OCI-LY7 (cell line): ENCODE measurements at regions not wholly inside any gene's neighbourhood (a gene's known extent, or its start where the extent isn't known, plus 50 kb on each side); places are given as distances from the start of the nearest gene placed in this dataset.

Source experiments
- BruUV-seq: library from RNA; stranded (reverse); fragments of 400-500 nt; replicated peaks from 2 replicates; lab custom pipeline; 2021; lab: Mats Ljungman, UMichigan
- CTCF ChIA-PET: fragments of 300-600 bp; sonication (Branson Sonifier 250); formaldehyde crosslinking; loops from one replicate; lab custom pipeline; 2022; ENCODE audit warnings: antibody characterized with exemption; ENCODE audit not compliant: unreplicated experiment; lab: Charles Lee
- POLR2A ChIA-PET: fragments of 300-600 bp; sonication (Branson Sonifier 250); formaldehyde crosslinking; loops from one replicate; lab custom pipeline; 2022; ENCODE audit warnings: antibody characterized with exemption; lab: Charles Lee
- DNase-seq: peaks from one replicate; pipeline ENCODE4 v3.0.0-alpha.2; 2015; ENCODE audit warnings: low spot score
- H2AFZ ChIP-seq: fragments of 200-600 bp; sonication (generic), shearing (Covaris generic); 2 replicates; pipeline ENCODE4 v1.6.1; 2014; ENCODE audit warnings: mild to moderate bottlenecking, antibody characterized with exemption, low read length, moderate library complexity
- H3K27ac ChIP-seq: fragments of 200-600 bp; sonication (generic); 2 replicates; pipeline ENCODE4 v1.5.1; 2014; ENCODE audit warnings: mixed run types, low read depth, mild to moderate bottlenecking, moderate library complexity, low read length, inconsistent platforms; ENCODE audit not compliant: poor library complexity, severe bottlenecking
- H3K36me3 ChIP-seq: fragments of 200-600 bp; sonication (generic); 2 replicates; pipeline ENCODE4 v1.6.1; 2014; ENCODE audit warnings: mild to moderate bottlenecking, antibody characterized with exemption, low read length, moderate library complexity, mixed read lengths; ENCODE audit not compliant: insufficient read depth
- H3K4me1 ChIP-seq: fragments of 200-600 bp; sonication (generic); 2 replicates; pipeline ENCODE4 v1.5.1; 2014; ENCODE audit warnings: mild to moderate bottlenecking, low read length; ENCODE audit not compliant: insufficient read depth, poor library complexity, severe bottlenecking
- H3K4me2 ChIP-seq: fragments of 200-600 bp; sonication (generic); 2 replicates; pipeline ENCODE4 v1.6.1; 2014; ENCODE audit warnings: mild to moderate bottlenecking, low read length
- H3K4me3 ChIP-seq: fragments of 200-600 bp; sonication (generic); 2 replicates; pipeline ENCODE4 v1.5.1; 2014; ENCODE audit warnings: mild to moderate bottlenecking, low read depth, low read length; ENCODE audit not compliant: poor library complexity, severe bottlenecking
- H3K79me2 ChIP-seq: fragments of 200-600 bp; sonication (generic); 2 replicates; pipeline ENCODE4 v1.6.1; 2016; ENCODE audit warnings: low read depth, mild to moderate bottlenecking, low read length, moderate library complexity, mixed read lengths; ENCODE audit not compliant: insufficient read depth
- H3K9me2 ChIP-seq: fragments of 200-600 bp; sonication (generic); 2 replicates; pipeline ENCODE4 v1.6.1; 2016; ENCODE audit warnings: mild to moderate bottlenecking, low read length, mixed read lengths; ENCODE audit not compliant: insufficient read depth
- H3K9me3 ChIP-seq: fragments of 200-600 bp; sonication (generic); 2 replicates; pipeline ENCODE4 v1.6.1; 2014; ENCODE audit warnings: mild to moderate bottlenecking, mixed run types, low read length, mixed read lengths
- H4K20me1 ChIP-seq: fragments of 200-600 bp; sonication (generic); 2 replicates; pipeline ENCODE4 v1.6.1; 2014; ENCODE audit warnings: mild to moderate bottlenecking, antibody characterized with exemption, low read length, moderate library complexity, mixed read lengths; ENCODE audit not compliant: insufficient read depth
- EZH2phosphoT487 ChIP-seq: fragments of 200-600 bp; sonication (generic); IDR thresholded peaks from 2 replicates; pipeline ENCODE4 v1.6.1; 2018; ENCODE audit warnings: low read depth, borderline replicate concordance, mild to moderate bottlenecking, mixed run types, antibody characterized with exemption, low read length, moderate library complexity, mixed read lengths
- intact Hi-C: fragments of 100-400 bp; cut with micrococcal nuclease; formaldehyde crosslinking; loops from one replicate; pipeline ENCODE4 v1.10.0; 2022; ENCODE audit not compliant: unreplicated experiment
- TF ChIP-seq, protein P1 (sequence below): fragments of 200-600 bp; sonication (generic); conservative IDR thresholded peaks from 2 replicates; pipeline ENCODE4 v1.5.1; 2014; ENCODE audit warnings: mild to moderate bottlenecking, antibody characterized with exemption, low read length, moderate library complexity, mixed read lengths

DNA sequence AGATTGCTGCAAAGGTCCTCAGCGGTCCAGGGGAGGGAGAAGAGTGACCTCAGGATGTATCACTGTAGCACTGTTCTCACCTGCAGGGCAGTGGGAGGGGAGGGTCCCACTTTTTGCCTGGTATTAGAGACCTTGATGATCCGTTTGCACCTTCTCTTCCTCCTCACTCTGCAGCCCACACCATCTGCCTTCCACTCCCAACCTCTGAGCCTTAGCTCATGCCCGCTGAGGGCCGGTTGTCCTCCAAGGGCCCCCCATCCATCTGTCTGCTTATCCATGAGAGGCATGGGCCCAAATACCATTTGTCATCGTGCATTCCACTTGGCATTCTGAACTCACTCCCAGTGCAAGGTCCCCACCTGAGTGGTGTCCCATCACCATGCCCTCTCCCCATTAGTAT lies 64.6 kb upstream of the PCBD1 start:
- ChIA-PET POLR2A (no interaction called here), CTCF (no interaction called here)
- Histone ChIP-seq H3K27ac (no peak overlapping the region), H2AFZ (no peak overlapping the region), H3K4me1 (no peaks in the 10 kb centered on the region), H3K4me2 (no peak overlapping the region), H3K79me2 (no peaks in the 10 kb centered on the region), H3K9me2 (no peaks in the 10 kb centered on the region), H3K9me3 (no peaks in the 10 kb centered on the region), H3K36me3 (no peaks in the 10 kb centered on the region), H4K20me1 (no peaks in the 10 kb centered on the region), H3K4me3 (no peak overlapping the region)
- no peak for TF ChIP-seq EZH2phosphoT487
- TF ChIP-seq, protein P1, sequence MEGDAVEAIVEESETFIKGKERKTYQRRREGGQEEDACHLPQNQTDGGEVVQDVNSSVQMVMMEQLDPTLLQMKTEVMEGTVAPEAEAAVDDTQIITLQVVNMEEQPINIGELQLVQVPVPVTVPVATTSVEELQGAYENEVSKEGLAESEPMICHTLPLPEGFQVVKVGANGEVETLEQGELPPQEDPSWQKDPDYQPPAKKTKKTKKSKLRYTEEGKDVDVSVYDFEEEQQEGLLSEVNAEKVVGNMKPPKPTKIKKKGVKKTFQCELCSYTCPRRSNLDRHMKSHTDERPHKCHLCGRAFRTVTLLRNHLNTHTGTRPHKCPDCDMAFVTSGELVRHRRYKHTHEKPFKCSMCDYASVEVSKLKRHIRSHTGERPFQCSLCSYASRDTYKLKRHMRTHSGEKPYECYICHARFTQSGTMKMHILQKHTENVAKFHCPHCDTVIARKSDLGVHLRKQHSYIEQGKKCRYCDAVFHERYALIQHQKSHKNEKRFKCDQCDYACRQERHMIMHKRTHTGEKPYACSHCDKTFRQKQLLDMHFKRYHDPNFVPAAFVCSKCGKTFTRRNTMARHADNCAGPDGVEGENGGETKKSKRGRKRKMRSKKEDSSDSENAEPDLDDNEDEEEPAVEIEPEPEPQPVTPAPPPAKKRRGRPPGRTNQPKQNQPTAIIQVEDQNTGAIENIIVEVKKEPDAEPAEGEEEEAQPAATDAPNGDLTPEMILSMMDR, result no peak
- no peak for DNase-seq
- intact Hi-C loops, result no loop called here
- no TSS peak for BruUV-seq

DNA sequence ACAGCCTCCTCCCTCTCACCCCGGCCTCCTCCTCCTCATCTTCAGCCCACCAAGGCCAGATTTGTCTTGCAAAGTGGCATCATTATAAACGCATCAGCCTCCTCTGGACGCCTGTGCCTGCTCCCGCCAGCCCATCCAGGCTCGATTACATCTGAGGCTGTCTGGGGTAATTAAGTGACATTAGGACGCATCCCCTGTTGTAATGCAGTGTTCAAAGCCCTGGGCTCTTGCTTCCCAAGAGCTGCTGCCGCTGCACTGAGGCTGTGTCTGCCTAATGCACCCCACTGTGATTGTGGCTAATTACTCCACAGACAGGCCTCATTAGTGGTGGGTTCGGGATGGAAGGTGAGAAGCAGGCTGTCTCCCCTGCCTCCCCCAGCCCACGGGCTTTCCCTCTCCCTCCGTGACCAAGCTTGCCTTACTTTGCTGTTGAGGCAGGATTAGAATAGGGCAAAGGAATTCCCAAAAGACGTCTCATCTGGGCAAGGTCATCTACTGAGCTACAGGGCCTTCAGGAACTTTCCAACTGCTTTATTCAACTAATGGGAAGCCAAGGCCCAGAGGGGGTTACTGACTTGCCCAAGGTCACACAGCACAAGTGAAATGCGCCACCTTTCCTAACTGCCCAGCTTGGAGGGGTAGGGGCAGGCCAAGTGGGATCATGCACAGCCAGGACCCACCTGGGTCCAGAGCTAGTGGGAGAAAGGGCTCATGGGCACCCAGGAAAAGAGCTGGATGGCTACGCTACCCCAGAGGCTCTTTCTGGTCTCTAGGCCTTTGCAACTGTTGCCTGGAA lies 66.2 kb upstream of the PCBD1 start:
- TF ChIP-seq, protein P1, result no peak
- TF ChIP-seq EZH2phosphoT487, result no peak
- POLR2A ChIA-PET, result interaction anchor here (0.5 to 0.6 kb wide), 3 partner anchors 327 to 1518 kb away, joined by 3 to 7 read pairs (median 3); no protein-coding TSS in a partner anchor
- H3K9me2 ChIP-seq, result no peaks in the 10 kb centered on the region
- H3K4me3 ChIP-seq, result no peak overlapping the region
- BruUV-seq, result no TSS peak
- no peak for DNase-seq
- no peak overlapping the region for H2AFZ ChIP-seq
- CTCF ChIA-PET, result no interaction called here
- intact Hi-C loops, result no loop called here
- H3K27ac ChIP-seq, result no peak overlapping the region
- no peak overlapping the region for H3K4me2 ChIP-seq
- no peaks in the 10 kb centered on the region for H3K9me3 ChIP-seq
- H3K4me1 ChIP-seq, result no peaks in the 10 kb centered on the region
- no peaks in the 10 kb centered on the region for H3K36me3 ChIP-seq
- no peaks in the 10 kb centered on the region for H3K79me2 ChIP-seq
- no peaks in the 10 kb centered on the region for H4K20me1 ChIP-seq

- no peak overlapping the region for H3K27ac ChIP-seq
- no peaks in the 10 kb centered on the region for H3K9me2 ChIP-seq
- no peak for DNase-seq
- no peaks in the 10 kb centered on the region for H3K79me2 ChIP-seq
- CTCF ChIA-PET, result no interaction called here
- no peak overlapping the region for H3K4me3 ChIP-seq
- H3K4me1 ChIP-seq, result no peaks in the 10 kb centered on the region
- intact Hi-C loops, result no loop called here
- H3K36me3 ChIP-seq, result no peaks in the 10 kb centered on the region
- H2AFZ ChIP-seq, result no peak overlapping the region
- no peak overlapping the region for H3K4me2 ChIP-seq
- no TSS peak for BruUV-seq
- POLR2A ChIA-PET, result no interaction called here
- no peaks in the 10 kb centered on the region for H3K9me3 ChIP-seq
- H4K20me1 ChIP-seq, result no peaks in the 10 kb centered on the region
- TF ChIP-seq, protein P1, result no peak
- no peak for TF ChIP-seq EZH2phosphoT487
These were observed 67.8 kb upstream of the PCBD1 start for GRCh38 chr10:70956029-70956759.
